DMS 273 (cell line): ENCODE measurements at regions not wholly inside any gene's neighbourhood (a gene's known extent, or its start where the extent isn't known, plus 50 kb on each side); places are given as distances from the start of the nearest gene placed in this dataset.
"Not testable (repeated sequence)": the region's sequence is repeated elsewhere in the genome, so short reads cannot be mapped to it uniquely, and the experiment has no call there.

Experiments
- DNase-seq: peaks from one replicate; lab custom pipeline; 2025; ENCODE audit not compliant: unreplicated experiment; lab: John Stamatoyannopoulos, UW

DNA sequence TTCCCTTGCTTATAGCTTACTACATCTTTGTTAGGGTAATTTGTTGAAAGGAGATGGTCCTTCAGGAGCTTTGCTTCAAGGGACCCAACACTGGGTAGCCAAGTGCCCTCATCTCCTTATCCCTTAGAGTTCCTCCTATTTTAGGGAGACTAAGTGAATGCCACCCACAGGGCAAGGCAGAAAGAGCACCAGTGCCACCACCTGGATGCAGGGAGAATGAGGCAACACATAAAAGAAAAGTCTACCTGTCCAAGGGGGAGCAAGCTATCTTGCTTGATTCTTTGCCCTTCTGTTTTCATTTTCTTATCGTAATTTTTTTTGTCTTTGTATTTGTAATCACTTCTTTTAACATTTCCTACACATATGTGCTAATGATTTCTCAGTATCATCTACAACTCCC lies 205.5 kb downstream of the NPR3 start:
- peak; percentile 19 for DNase-seq

DNA sequence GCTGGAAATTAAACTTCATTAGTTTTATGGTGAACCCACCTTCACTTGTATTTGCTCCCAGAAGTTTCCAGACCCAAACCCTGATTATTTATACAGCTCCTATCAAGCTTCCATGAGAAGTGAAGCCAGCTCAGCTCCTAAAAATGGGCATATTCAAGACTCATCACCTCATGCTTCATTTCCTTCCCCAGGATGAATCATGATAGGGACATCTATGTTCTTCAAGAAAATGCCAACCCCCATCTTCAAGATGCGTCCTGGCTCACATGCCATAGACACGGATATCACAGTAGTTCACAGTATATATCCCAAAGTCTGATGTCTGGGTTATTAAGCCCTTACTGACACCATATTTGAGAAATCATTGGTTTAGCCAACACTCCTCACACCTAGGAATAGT lies 217.6 kb downstream of the NPR3 start:
- DNase-seq = no peak

DNA sequence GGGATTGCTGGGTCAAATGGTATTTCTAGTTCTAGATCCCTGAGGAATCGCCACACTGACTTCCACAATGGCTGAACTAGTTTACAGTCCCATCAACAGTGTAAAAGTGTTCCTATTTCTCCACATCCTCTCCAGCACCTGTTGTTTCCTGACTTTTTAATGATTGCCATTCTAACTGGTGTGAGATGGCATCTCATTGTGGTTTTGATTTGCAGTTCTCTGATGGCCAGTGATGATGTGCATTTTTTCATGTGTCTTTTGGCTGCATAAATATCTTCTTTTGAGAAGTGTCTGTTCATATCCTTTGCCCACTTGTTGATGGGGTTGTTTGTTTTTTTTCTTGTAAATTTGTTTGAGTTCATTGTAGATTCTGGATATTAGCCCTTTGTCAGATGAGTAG lies 220.3 kb downstream of the NPR3 start:
- not testable (repeated sequence) for DNase-seq

DNA sequence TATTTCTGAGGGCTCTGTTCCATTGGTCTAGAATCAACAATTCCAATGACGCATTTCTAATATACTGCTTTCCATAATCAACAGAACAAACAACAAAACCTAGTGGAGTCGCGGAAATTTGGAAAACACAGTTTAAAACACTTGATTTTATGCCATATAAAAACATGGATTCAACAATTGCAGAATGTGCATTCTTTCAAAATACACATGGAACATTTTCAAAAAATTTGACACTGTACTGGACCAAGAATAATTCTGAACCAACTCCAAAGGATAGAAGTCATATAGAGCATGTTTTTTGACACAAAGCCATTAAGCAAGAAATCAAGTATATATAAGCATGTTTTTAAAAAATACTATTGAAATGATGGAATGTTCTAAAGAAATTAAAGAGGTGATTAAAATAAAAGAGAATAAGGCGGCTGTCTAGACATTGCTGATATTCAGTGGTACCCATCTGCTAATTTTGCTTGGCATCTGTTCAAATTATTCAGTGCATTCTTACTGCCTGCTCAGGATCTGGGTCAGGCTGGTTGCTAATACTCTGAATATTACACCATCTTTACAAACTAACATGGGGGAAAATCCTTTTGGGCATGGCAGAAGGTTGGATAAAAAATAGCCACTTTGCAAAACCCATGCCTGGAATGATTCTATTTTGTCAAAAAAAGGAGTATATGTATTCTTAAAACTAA lies 221.3 kb downstream of the NPR3 start:
- no peak for DNase-seq

DNA sequence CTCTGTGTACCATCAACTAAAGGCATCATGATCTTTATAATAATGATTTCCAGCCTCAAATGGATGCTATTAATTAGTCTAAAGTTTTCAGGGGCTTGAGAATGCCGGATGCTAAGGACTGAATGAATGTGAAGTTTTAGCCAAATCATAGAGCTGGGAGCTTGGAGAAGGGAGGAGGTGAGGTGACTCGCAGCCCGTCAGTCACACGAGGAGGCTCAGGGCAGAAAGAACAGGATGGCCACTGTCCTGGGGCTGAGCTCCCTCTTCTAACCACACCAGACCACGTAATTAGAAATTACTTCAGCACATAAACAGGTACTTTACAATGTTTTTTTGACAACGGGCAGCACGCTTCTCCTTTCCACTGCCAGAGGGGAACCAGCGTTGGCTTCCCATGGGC lies 222.6 kb downstream of the NPR3 start:
- no peak for DNase-seq

DNA sequence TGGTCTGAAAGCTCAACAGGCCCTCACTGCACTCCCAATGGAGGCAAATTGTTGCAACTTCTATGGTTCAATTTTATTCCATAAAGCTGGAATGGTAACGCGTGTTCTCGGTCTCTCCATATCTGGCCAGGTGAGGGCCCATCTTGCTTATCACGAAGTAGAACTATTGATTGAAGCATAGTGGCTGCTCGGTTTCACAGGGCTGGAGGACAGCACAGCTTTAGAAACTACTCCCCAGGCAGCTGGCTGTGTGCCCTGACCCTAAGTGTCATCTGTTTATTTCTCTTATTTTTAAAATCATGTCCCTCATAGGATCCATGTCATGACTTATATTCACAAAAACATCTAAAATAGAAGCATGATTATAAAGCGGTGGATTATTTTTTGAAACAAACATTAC lies 223.4 kb downstream of the NPR3 start:
- no peak for DNase-seq

DNA sequence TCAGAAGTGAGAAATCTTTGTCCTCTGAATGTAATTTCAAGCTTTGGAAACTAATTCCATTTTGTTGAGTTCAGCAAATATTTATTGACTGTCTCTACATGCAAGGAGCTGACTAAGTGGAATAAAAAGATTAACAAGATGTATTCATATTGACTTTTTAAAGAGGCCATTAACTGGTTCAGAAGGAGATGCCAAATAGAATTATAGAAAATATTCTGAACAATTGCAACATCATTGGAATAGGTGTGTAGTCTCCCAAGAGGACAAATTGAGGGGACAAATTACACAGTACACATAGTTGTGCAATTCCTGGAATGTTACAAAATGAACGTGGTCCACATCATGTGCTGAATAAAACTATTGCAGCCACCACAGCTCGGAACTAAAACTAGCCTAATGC lies 224.2 kb downstream of the NPR3 start:
- no peak for DNase-seq

DNA sequence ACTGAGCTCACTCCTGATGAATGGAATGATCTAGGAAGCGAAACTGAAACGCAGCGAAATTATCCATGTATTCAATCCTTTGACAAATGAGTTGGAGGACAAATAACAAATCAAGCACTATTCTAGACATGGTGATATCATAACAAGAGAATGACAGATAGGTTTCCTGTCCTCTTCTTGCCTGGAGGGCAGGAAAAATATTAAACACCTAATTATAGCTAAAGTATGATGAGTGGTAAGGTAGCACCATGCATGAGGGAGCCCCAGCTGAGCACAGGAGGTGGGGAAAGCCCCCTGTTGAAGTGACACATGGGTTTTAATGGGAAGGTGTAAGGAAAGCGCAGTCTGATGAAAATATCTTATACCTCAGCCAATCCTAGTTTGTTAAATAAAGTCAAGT lies 225.2 kb downstream of the NPR3 start:
- no peak for DNase-seq

DNA sequence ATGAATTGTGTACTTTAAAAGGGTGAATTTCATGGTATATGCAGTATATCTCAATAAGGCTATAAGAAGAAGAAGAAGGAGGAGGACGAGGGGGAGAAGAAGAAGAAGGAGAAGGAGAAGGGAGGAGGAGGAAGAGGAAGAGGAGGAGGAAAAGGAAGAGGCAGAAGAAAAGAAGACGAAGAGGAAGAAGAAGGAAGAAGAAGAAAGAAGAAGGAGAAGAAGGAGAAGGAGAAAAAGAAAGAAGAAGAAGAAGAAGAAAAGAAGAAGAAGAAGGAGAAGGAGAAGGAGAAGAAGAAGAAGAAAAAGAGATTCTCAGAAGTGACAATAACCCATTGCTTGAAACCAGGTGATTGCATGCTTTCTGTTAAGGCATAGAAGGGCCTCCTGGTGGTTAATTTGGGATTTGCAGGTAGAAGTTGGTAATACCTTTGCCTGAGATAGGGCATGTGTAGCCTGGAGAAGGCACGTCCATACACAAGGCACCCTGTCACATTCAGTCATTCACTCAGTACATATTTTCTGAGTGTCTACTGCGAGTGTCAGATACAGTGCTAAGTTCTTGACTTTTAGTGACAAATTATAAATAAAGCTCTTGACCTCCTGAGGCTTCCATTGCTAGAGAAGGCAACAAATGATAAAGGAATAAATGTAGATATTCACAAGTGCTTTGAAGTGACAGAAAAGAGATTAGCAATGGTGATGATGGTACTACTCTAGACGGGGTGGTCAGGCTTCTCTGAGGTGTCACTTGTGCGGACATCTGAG lies 231.3 kb downstream of the NPR3 start:
- peak; percentile 69 for DNase-seq

DNA sequence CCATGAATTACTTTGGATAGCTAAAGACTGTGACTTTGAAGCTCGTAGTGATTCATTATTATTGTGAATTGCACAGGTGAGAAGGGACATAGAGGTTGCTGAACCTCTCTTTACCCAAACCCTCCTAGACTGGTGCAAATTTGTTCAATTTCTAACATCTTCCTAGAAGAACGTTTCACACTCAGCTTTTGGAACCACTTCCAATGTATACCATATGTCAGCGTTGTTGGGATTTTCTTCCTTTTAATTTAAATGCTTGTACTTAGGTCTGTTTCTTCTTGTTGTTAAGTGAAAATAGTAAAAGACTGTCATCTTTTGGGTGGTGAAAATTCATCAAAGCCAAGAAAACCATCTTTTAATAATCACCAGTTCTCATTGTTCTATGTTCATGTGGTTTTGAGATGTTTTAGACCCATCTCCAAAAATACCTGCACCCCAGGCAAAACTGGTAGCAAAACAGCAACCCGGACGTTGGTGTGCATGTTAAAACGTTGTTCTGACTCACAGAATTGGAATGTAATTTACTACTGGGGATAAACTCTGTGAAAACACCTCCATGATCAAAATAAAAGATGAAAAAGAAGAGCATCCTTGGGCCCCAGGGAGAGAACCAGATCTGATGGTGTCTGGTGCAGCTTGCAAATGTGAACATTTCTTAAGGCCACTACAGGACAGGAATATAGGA lies 238.3 kb downstream of the NPR3 start:
- DNase-seq = no peak

DNA sequence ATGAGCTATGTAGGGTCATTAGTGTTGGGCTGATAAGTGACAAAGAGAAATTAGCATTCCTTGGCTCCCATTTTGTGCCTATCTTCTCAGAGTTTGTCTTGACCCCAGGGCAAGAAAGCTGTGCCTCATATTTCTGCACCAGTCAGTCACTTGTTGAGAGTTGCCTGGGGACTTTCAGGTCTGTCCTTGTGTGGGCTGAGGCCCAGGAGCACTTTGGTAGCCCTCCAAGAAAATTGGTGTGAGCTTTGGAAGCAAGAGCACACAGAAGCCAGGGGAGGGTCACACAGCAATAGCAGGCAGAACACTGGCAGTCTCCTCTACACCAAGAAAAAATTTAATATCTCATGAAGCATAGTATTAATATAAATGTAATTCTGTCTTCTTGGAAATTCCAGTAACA lies 239.9 kb downstream of the NPR3 start:
- DNase-seq = no peak

DNA sequence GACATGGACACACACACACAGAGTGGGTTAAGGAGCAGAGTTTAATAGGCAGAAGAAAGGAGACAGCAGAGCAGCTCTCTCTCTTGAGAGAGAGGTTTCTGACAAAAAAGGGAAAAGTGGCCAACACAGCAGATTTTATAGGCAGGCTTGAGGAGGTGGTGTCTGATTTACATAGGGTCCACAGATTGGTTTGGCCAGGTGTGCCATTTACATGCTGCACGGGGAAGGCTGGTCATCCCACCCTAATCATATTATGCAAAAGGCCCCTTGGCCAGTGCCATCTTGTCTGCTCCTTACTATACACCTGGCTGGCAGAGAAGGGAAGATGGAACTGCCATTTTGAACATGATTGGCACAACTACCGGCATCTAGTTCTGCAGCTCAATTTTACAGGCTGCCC lies 240.8 kb downstream of the NPR3 start:
- no peak for DNase-seq

DNA sequence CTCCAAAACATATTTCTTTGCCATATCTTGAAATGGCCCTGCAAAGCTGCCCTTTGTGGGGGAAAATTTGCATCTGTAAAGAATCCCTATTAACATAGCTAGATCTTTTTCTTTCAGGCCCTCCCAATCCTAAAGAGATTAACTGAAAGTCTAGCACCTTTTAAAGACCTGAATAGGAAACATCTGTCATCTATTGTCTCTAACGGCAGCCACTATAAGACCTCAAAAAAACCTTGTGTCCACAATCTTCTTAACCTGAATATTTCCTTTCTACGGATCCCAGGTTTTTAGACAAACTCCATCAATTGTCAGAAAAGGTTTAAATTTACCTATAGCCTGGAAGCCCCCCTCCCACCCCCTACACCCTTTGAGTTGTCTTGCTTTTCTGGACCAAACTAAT lies 241.3 kb downstream of the NPR3 start:
- DNase-seq = not testable (repeated sequence)

DNA sequence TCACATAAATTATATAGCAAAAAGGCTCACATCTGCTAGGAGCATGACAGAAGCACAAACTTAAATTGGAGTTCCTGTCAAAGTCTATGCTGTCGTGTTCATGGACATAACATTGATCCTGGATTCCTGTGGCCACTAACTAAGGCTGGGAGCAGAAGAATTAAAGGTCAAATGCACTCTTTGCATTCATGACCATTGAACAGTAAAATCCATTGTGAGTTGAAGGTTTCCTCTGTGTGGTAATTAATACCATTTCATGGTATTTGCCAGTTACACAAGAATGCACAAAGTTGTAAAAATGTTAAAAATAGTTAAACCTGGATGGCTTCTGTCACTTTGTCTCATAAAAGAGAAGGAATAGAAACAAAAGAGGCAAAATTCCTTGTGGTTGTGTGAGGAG lies 242.6 kb downstream of the NPR3 start:
- no peak for DNase-seq

DNA sequence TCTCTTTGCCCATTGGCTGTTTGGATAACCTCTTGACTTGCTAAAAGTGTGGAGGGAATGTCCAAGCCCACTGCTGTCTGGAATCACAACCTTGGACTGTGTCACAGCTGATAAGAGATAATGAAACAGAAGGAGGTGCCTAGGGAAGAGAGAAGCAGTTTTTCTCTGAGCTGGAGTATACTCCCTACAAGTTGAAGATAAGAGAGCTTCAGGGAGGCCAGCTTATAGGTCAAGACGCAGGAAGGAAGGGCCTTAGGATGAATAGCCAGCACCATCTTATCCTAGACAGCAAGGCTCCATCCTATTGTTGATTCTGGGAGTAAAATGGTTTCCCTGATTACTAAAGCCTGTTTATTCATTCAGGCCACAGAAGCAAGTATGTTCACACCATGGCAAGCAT lies 244.7 kb downstream of the NPR3 start:
- DNase-seq = no peak

DNA sequence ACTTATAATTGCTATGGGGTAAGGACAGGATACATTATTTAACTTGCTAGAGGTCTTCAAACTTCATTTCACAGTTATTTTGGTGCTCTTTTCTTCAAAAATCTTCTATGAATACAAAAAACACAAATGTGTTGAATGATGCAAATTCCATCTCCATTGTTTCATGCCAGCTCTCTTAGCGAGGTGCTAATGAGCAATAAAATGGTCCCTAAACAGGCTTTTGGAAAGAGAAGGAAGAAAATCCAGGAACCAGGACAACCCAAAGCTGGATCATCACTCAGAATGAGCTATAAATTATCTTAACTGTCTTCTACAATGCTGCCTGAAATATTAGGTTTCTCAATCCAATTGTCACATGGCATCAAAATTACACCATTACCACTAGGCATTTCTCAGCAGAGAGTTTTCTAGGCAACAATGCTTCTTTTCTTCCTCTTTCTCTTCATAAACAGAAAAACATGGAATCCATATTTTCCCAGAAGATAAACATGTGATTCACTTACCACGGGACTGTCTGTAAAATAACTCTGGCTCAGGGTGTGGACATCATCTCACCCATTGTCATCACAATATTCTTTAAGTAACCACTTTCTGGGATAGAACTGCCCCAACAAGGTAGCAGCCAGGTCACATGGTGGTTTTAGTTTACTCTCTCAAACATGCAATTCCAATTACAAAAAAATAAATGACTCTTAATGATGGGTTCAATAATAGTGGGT lies 249.4 kb downstream of the NPR3 start:
- DNase-seq = no peak

DNA sequence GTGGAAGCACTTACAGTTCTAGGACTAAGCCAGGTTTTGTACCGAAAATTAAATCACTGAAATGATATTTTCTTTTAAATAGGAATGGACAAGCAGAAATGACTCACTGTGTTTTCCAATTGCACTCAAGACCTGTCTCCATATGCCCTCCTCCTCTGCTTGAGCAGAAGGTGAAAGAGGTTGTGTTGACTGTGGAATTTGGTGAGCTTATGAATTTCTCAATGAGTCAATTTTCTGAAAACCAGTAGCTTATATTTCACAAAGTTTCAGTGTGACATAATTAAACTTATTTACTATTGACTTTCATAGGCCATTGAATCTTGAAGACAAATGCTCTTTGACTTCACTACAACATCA lies 249.9 kb downstream of the NPR3 start:
- no peak for DNase-seq

DNA sequence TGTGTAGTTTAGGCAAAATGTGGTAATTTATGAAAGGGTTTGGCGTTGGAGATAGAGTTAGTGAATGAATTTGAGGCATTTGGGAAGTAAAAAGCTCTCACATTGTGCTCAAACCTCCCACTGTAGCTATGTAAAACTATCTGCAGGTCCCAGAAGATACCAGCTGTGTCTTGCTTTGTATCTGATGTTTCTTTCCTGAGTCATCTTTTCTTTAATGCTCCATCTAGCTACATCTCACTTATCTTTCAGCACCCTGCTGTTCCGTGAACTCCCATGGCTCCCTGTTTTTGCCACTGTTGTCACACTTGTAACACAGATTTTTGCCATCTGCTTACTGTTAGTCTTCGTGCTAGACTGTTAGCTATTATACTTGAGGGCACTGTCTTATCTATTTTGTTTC lies 253.1 kb downstream of the NPR3 start:
- DNase-seq = no peak

DNA sequence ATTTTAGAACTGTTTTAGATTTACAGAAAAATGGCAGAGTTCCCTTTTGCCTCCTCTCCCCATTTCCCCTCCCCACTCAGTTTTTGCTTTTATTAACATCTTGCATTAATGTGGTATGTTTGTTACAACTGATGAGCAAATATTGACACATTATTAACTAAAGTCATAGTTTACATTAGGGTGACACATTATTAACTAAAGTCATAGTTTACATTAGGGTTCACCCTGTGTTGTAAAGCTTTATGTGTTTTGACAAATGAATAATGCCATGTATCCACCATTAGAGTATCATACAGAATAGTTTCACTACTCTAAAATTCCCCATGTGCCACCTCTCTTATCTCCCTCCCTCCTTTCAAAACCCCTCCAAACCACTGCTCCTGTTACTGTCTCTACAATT lies 262.5 kb downstream of the NPR3 start:
- DNase-seq = no peak

DNA sequence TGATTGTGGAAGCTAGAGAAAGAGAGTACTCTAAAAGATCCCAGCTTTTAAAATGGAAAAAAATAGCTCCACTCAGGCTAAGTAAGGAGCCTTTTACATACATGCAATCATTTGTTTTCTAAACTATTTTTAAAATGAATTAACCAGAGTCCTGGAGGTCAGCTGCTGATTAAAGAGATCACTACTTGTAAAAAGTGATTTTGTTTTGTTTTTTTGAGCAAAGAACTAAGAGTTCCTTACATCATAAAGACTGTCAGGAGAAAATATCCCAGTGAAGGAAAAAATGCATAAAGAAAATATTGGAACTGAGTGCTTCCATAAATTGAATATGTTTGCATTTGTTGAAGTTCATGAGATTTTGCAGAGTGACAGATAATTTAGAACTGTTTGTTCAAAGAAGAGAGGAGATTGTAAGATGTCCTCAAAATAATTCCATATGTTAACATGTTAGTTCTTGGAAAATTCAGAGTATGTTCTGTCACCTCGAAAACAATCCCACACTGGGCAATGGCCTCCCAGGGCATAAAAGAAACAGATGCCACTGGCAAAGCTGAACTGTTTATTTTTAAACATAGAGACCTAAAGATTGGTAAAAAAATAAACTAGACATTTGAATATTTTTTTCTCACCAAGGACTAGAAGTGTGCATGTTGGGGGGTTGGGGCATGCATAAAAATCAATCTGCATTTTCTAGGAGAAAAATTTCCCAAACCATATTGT lies 264.7 kb downstream of the NPR3 start:
- DNase-seq = no peak

DNA sequence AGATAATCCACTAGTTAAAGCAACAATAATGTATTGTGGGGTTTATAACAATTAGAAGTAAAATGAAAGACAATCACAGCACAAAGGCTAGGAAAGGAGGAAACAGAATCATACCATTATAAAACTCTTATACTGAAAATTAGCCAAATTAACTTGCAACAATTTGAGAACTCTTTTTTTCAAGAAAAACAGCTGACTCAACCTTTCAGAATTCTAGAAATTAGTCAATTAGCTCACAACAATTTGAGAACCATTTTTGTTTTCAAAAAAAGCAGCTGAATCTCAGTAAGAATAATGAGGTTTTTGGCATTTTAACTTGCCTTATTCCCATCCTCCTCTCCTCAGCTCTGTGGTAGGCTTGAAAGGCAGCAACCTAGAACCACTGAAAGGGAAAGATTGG lies 269.9 kb downstream of the NPR3 start:
- no peak for DNase-seq
